Lower leg skin (tissue), 3 donors: ENCODE measurements at regions not wholly inside any gene's neighbourhood (a gene's known extent, or its start where the extent isn't known, plus 50 kb on each side); places are given as distances from the start of the nearest gene placed in this dataset.

Source experiments
- POLR2A ChIP-seq, 2 donors: fragments of 450-650 bp; IDR thresholded peaks; one replicate each; pipeline ENCODE4 v1.6.1; 2016 to 2017; ENCODE audit warnings: antibody characterized with exemption in 2 of 2, mild to moderate bottlenecking in 1 of 2, moderate library complexity in 1 of 2
- TF ChIP-seq, protein P1 (sequence below), 3 donors: fragments of 450-650 bp; IDR thresholded peaks; one replicate each; pipeline ENCODE4 v1.5.1; 2016; ENCODE audit warnings: antibody characterized with exemption in 3 of 3, mild to moderate bottlenecking in 3 of 3, moderate library complexity in 2 of 3

DNA sequence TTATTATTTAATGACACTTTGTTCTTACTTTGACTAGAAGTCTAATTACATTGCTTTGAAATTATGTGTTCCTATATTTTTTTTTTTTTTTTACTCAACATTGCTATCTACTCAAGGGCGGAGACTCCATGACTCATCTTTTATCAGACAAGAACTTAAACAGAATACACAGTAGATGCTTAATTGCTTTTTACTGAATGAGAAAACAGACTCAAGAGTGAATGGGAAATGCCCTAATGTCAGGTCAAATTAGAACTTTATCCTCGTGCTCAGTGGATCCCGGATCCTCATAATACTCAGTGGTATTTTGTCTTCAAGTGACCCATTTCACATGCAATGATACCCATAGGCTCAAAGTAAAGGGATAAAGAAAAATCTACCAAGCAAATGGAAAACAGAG lies 954.5 kb upstream of the IGFBP7 start:
- TF ChIP-seq, protein P1, sequence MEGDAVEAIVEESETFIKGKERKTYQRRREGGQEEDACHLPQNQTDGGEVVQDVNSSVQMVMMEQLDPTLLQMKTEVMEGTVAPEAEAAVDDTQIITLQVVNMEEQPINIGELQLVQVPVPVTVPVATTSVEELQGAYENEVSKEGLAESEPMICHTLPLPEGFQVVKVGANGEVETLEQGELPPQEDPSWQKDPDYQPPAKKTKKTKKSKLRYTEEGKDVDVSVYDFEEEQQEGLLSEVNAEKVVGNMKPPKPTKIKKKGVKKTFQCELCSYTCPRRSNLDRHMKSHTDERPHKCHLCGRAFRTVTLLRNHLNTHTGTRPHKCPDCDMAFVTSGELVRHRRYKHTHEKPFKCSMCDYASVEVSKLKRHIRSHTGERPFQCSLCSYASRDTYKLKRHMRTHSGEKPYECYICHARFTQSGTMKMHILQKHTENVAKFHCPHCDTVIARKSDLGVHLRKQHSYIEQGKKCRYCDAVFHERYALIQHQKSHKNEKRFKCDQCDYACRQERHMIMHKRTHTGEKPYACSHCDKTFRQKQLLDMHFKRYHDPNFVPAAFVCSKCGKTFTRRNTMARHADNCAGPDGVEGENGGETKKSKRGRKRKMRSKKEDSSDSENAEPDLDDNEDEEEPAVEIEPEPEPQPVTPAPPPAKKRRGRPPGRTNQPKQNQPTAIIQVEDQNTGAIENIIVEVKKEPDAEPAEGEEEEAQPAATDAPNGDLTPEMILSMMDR (IDR thresholded peaks at IDR 0.05), result no peak
- no peak for TF ChIP-seq POLR2A (IDR thresholded peaks at IDR 0.05)
